K562 (cell line): ENCODE measurements at regions not wholly inside any gene's neighbourhood (a gene's known extent, or its start where the extent isn't known, plus 50 kb on each side); places are given as distances from the start of the nearest gene placed in this dataset.

Experiments used
- ATAC-seq: fragments of 200-7000 bp; cut with Tn5 transposase; 3 replicates; pipeline ENCODE4 v1.9.1; 2020; ENCODE audit warnings: moderate library complexity
- BruUV-seq: library from RNA; stranded (reverse); fragments of 400-500 nt; replicated peaks from 2 replicates; lab custom pipeline; 2021; lab: Mats Ljungman, UMichigan
- CTCF ChIA-PET: fragments of 300-600 bp; formaldehyde crosslinking; extraction: SDS; loops from one replicate; lab custom pipeline; 2021; ENCODE audit warnings: low intra/inter-chr PET ratio; lab: Yijun Ruan, JAX
- POLR2A ChIA-PET: fragments of 300-600, 350-650 bp; sonication (Branson Sonifier 250); formaldehyde crosslinking; extraction: SDS; loops from one replicate; lab custom pipeline; 2021; ENCODE audit warnings: antibody characterized with exemption, inconsistent platforms; lab: Yijun Ruan, JAX
- DNase-seq, 4 experiments: peaks; one replicate each; pipeline versions ENCODE4 v3.0.0 to v3.0.0-alpha.2; 2011 to 2018; ENCODE audit warnings: low spot score in 3 of 4, mixed read lengths in 3 of 4; ENCODE audit errors: extremely low read depth in 1 of 4
- FAIRE-seq: peaks from 2 replicates; lab custom pipeline; 2011; peaks lifted over from hg19 to GRCh38; lab: Jason Lieb, UNC
- H2AFZ ChIP-seq: 2 replicates; pipeline ENCODE4 v1.6.0; 2011; ENCODE audit warnings: low read depth, low read length, control low read depth, inconsistent platforms
- H3K27ac ChIP-seq: fragments of 200-600 bp; 3 replicates; pipeline ENCODE4 v1.8.0; 2011; ENCODE audit warnings: low read depth, mild to moderate bottlenecking, control low read depth, inconsistent platforms, low read length, moderate library complexity, mixed read lengths; ENCODE audit errors: extremely low read depth
- H3K27me3 ChIP-seq, 2 experiments: fragments of 300-600 bp in 1 of 2; 2 replicates in 1 of 2; 3 replicates in 1 of 2; pipeline versions ENCODE4 v1.6.0 to v1.8.0; 2011; ENCODE audit warnings: inconsistent platforms in 2 of 2, low read length in 2 of 2, mild to moderate bottlenecking in 1 of 2, mixed read lengths in 1 of 2, moderate library complexity in 1 of 2; ENCODE audit not compliant: control insufficient read depth in 2 of 2, insufficient read depth in 2 of 2
- H3K36me3 ChIP-seq: fragments of 300-600 bp; 3 replicates; pipeline ENCODE4 v1.8.0; 2011; ENCODE audit warnings: mild to moderate bottlenecking, low read length, inconsistent platforms; ENCODE audit not compliant: control insufficient read depth, insufficient read depth
- H3K4me1 ChIP-seq, 2 experiments: fragments of 200-600 bp in 1 of 2; replicated peaks in 1 of 2; 2 replicates in 1 of 2; 3 replicates in 1 of 2; pipeline versions ENCODE4 v1.5.1 to v1.8.0; 2011; ENCODE audit warnings: inconsistent platforms in 2 of 2, low read length in 2 of 2, mild to moderate bottlenecking in 1 of 2, mixed read lengths in 1 of 2, moderate library complexity in 1 of 2; ENCODE audit not compliant: control insufficient read depth in 2 of 2, insufficient read depth in 2 of 2
- H3K4me2 ChIP-seq: 2 replicates; pipeline ENCODE4 v1.6.1; 2011; ENCODE audit warnings: low read length, control low read depth, inconsistent platforms, mixed read lengths; ENCODE audit not compliant: insufficient read depth
- H3K4me3 ChIP-seq: fragments of 200-600 bp; sonication (generic), shearing (Covaris generic); 2 replicates; pipeline ENCODE4 v1.5.1; 2016; ENCODE audit warnings: control low read depth, inconsistent platforms
- H3K79me2 ChIP-seq: fragments of 200-600 bp; 3 replicates; pipeline ENCODE4 v1.8.0; 2011; ENCODE audit warnings: low read length, inconsistent platforms; ENCODE audit not compliant: control insufficient read depth, insufficient read depth
- H3K9ac ChIP-seq, 2 experiments: 2 replicates each; pipeline versions ENCODE4 v1.6.0 to v1.6.1; 2011; ENCODE audit warnings: low read depth in 2 of 2, low read length in 2 of 2, control low read depth in 1 of 2, inconsistent platforms in 1 of 2, mild to moderate bottlenecking in 1 of 2, mixed read lengths in 1 of 2; ENCODE audit not compliant: insufficient read depth in 1 of 2
- H3K9me1 ChIP-seq: one replicate; pipeline ENCODE4 v1.6.0; 2011; ENCODE audit warnings: inconsistent platforms, mild to moderate bottlenecking, low read length, moderate library complexity; ENCODE audit not compliant: control insufficient read depth, insufficient read depth
- H3K9me3 ChIP-seq: replicated peaks from 2 replicates; pipeline ENCODE4 v1.5.1; 2011; ENCODE audit warnings: low read depth, low read length, inconsistent platforms; ENCODE audit not compliant: control insufficient read depth, insufficient read depth
- H4K20me1 ChIP-seq: replicated peaks from 2 replicates; pipeline ENCODE4 v1.6.1; 2011; ENCODE audit warnings: low read length, inconsistent platforms, mixed read lengths; ENCODE audit not compliant: control insufficient read depth, insufficient read depth
- ETV5 ChIP-seq: sonication (generic); formaldehyde crosslinking; IDR thresholded peaks from 2 replicates; pipeline ENCODE4 v1.4.0; 2020; ENCODE audit warnings: low read depth, mild to moderate bottlenecking, missing genetic modification reagents
- FOS ChIP-seq: IDR thresholded peaks from 3 replicates; pipeline ENCODE4 v1.6.1; 2011; ENCODE audit not compliant: insufficient read length; ENCODE audit errors: extremely low read depth
- FOXA1 ChIP-seq: fragments of 450-650 bp; IDR thresholded peaks from 2 replicates; pipeline ENCODE4 v1.6.1; 2016; ENCODE audit warnings: mild to moderate bottlenecking, borderline replicate concordance
- FOXK2 ChIP-seq, 2 experiments: fragments of 450-650 bp; IDR thresholded peaks in 1 of 2; conservative IDR thresholded peaks in 1 of 2; 2 replicates each; pipeline ENCODE4 v1.6.1; 2016; ENCODE audit warnings: low read depth in 2 of 2, mild to moderate bottlenecking in 1 of 2
- POLR2A ChIP-seq: fragments of 450-650 bp; conservative IDR thresholded peaks from 2 replicates; pipeline ENCODE4 v1.6.1; 2016
- POLR3G ChIP-seq: IDR thresholded peaks from 2 replicates; pipeline ENCODE4 v1.6.1; 2011; ENCODE audit not compliant: insufficient read length, insufficient replicate concordance; ENCODE audit errors: extremely low read depth
- TOE1 ChIP-seq, 2 experiments: fragments of 450-650 bp in 1 of 2; sonication (generic) in 1 of 2; formaldehyde crosslinking in 1 of 2; IDR thresholded peaks; 2 replicates each; pipeline versions ENCODE4 v1.7.1 to v1.8.0; 2016 to 2022; ENCODE audit warnings: borderline replicate concordance in 2 of 2, mild to moderate bottlenecking in 2 of 2, antibody characterized with exemption in 1 of 2, inconsistent platforms in 1 of 2, low read depth in 1 of 2, missing genetic modification reagents in 1 of 2, moderate library complexity in 1 of 2
- U2AF1 ChIP-seq: fragments of 200-400 bp; formaldehyde crosslinking; optimal IDR thresholded peaks from 2 replicates; pipeline ENCODE3; 2017; ENCODE audit warnings: mild to moderate bottlenecking, low read depth, low read length, moderate library complexity
- ZNF165 ChIP-seq: fragments of 250-450 bp; sonication (Bioruptor Pico); IDR thresholded peaks from 2 replicates; pipeline ENCODE4 v1.4.0; 2020; ENCODE audit warnings: borderline replicate concordance
- WGBS: fragments of 100-300 bp; shearing (Covaris generic); methylation state at CpG from one replicate; pipeline ENCODE4 v1.1.6; 2016; ENCODE audit warnings: low coverage, mixed read lengths; ENCODE audit not compliant: insufficient coverage; ENCODE audit errors: missing lambda C conversion rate; 5-methylcytosine and 5-hydroxymethylcytosine counted together
- in situ Hi-C: fragments of 300-500 bp; cut with MboI; formaldehyde crosslinking; loops from 4 replicates; pipeline ENCODE4 v1.15.0; 2018; ENCODE audit warnings: inconsistent platforms, mixed read lengths
- intact Hi-C: fragments of 100-400 bp; cut with micrococcal nuclease; formaldehyde crosslinking; loops from 2 replicates; pipeline ENCODE4 v1.14.2; 2022
- TF ChIP-seq, protein P1 (sequence below), 3 experiments: fragments of 200-800 bp in 1 of 3; fragments of 250-450 bp in 1 of 3; fragments of 450-650 bp in 1 of 3; sonication (Bioruptor Pico) in 1 of 3; sonication (Bioruptor generic) in 1 of 3; formaldehyde crosslinking in 1 of 3; IDR thresholded peaks; 2 replicates each; pipeline versions ENCODE4 v1.6.1 to v1.8.0; 2016 to 2022; ENCODE audit warnings: mild to moderate bottlenecking in 2 of 3, missing genetic modification characterization in 2 of 3, missing compliant biosample characterization in 1 of 3, moderate library complexity in 1 of 3
- TF ChIP-seq, protein P2 (sequence below): fragments of 250-450 bp; sonication (Bioruptor Pico); IDR thresholded peaks from 2 replicates; pipeline ENCODE4 v1.5.0; 2020; ENCODE audit warnings: mild to moderate bottlenecking, borderline replicate concordance
- TF ChIP-seq, protein P3 (sequence below): sonication (generic); formaldehyde crosslinking; IDR thresholded peaks from 2 replicates; pipeline ENCODE4 v1.8.1; 2022; ENCODE audit warnings: missing genetic modification reagents

DNA sequence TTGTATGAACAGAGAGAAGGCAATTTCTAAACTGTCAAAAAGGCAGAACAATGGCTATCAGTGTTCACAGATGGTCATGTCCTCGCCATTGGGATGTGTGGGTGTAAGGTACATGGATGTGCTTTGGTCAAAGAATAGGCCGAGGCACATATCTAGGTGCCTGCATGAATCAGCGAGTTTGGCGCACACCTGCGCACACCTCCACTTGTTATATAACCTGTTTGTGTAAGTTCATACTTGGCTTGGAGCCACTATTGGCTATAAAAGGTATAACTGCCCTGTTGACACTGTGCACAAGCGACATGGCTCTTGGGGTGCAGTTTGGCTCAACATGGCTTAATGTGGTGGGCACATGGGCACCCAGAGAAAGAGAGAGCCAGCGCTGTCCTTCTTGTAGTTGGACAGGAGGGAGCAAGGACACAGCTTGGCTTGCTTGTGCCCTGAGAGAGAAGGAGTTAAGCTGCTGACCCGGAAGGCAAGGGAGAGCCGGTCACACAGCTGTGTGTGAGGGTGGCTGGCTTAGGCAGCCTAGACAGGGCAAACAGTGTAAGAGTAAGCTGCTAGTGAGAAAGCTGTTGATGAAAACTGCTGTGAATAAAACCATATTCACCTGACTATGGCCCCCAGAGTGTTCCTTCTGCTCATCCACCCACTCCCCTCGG, 499.1 kb downstream of the KCNJ2 start:
- POLR2A ChIA-PET = interaction anchor here (0.5 to 0.6 kb wide), 2 partner anchors 10 to 40 kb away, joined by 3 read pairs; no protein-coding TSS in a partner anchor

More for the DNA sequence above, 499.1 kb downstream of the KCNJ2 start:
- Histone ChIP-seq H3K79me2 (no peaks in the 10 kb centered on the region), H4K20me1 (no peaks in the 10 kb centered on the region), H3K9me3 (no peaks in the 10 kb centered on the region), H3K36me3 (no peaks in the 10 kb centered on the region), H3K4me3 (no peak overlapping the region), H3K4me1 (no peaks in the 10 kb centered on the region), H3K27me3 (no peaks in the 10 kb centered on the region), H3K9me1 (no peaks in the 10 kb centered on the region), H3K4me2 (no peak overlapping the region), H3K27ac (no peak overlapping the region), H3K9ac (no peak overlapping the region), H2AFZ (no peak overlapping the region)
- no peak for DNase-seq
- no peak for ATAC-seq
- FAIRE-seq = no peak
- TF ChIP-seq POLR3G (no peak), U2AF1 (no peak), FOXK2 (conservative IDR thresholded peaks at IDR 0.05 in 1 of 2, IDR thresholded peaks at IDR 0.05 in 1 of 2; ENCODE audit: low read depth in 2 of 2) (no peak), TOE1 (IDR thresholded peaks at IDR 0.05; ENCODE audit: borderline replicate concordance) (no peak), TOE1 (CRISPR knock-in tag; IDR thresholded peaks at IDR 0.05; ENCODE audit: borderline replicate concordance, low read depth) (no peak), POLR2A (no peak), ZNF165 (no peak), FOXA1 (no peak), ETV5 (no peak), FOS (no peak)
- TF ChIP-seq, protein P1, sequence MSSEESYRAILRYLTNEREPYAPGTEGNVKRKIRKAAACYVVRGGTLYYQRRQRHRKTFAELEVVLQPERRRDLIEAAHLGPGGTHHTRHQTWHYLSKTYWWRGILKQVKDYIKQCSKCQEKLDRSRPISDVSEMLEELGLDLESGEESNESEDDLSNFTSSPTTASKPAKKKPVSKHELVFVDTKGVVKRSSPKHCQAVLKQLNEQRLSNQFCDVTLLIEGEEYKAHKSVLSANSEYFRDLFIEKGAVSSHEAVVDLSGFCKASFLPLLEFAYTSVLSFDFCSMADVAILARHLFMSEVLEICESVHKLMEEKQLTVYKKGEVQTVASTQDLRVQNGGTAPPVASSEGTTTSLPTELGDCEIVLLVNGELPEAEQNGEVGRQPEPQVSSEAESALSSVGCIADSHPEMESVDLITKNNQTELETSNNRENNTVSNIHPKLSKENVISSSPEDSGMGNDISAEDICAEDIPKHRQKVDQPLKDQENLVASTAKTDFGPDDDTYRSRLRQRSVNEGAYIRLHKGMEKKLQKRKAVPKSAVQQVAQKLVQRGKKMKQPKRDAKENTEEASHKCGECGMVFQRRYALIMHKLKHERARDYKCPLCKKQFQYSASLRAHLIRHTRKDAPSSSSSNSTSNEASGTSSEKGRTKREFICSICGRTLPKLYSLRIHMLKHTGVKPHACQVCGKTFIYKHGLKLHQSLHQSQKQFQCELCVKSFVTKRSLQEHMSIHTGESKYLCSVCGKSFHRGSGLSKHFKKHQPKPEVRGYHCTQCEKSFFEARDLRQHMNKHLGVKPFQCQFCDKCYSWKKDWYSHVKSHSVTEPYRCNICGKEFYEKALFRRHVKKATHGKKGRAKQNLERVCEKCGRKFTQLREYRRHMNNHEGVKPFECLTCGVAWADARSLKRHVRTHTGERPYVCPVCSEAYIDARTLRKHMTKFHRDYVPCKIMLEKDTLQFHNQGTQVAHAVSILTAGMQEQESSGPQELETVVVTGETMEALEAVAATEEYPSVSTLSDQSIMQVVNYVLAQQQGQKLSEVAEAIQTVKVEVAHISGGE (CRISPR knock-in tag; IDR thresholded peaks at IDR 0.05) = no peak
- TF ChIP-seq, protein P2, sequence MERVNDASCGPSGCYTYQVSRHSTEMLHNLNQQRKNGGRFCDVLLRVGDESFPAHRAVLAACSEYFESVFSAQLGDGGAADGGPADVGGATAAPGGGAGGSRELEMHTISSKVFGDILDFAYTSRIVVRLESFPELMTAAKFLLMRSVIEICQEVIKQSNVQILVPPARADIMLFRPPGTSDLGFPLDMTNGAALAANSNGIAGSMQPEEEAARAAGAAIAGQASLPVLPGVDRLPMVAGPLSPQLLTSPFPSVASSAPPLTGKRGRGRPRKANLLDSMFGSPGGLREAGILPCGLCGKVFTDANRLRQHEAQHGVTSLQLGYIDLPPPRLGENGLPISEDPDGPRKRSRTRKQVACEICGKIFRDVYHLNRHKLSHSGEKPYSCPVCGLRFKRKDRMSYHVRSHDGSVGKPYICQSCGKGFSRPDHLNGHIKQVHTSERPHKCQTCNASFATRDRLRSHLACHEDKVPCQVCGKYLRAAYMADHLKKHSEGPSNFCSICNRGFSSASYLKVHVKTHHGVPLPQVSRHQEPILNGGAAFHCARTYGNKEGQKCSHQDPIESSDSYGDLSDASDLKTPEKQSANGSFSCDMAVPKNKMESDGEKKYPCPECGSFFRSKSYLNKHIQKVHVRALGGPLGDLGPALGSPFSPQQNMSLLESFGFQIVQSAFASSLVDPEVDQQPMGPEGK (CRISPR knock-in tag) = no peak
- TF ChIP-seq, protein P3, sequence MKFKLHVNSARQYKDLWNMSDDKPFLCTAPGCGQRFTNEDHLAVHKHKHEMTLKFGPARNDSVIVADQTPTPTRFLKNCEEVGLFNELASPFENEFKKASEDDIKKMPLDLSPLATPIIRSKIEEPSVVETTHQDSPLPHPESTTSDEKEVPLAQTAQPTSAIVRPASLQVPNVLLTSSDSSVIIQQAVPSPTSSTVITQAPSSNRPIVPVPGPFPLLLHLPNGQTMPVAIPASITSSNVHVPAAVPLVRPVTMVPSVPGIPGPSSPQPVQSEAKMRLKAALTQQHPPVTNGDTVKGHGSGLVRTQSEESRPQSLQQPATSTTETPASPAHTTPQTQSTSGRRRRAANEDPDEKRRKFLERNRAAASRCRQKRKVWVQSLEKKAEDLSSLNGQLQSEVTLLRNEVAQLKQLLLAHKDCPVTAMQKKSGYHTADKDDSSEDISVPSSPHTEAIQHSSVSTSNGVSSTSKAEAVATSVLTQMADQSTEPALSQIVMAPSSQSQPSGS = no peak
- intact Hi-C loops (no loop called here), in situ Hi-C loops (no loop called here)
- CTCF ChIA-PET = no interaction called here
- BruUV-seq = no TSS peak
- 0% methylated on average over 10 of the region's 10 CpGs for WGBS
